ENCODE measurements at regions not wholly inside any gene's neighbourhood (a gene's known extent, or its start where the extent isn't known, plus 50 kb on each side); places are given as distances from the start of the nearest gene placed in this dataset.
"Not testable (repeated sequence)": the region's sequence is repeated elsewhere in the genome, so short reads cannot be mapped to it uniquely, and the experiment has no call there.

- TF ChIP-seq, protein P1, sequence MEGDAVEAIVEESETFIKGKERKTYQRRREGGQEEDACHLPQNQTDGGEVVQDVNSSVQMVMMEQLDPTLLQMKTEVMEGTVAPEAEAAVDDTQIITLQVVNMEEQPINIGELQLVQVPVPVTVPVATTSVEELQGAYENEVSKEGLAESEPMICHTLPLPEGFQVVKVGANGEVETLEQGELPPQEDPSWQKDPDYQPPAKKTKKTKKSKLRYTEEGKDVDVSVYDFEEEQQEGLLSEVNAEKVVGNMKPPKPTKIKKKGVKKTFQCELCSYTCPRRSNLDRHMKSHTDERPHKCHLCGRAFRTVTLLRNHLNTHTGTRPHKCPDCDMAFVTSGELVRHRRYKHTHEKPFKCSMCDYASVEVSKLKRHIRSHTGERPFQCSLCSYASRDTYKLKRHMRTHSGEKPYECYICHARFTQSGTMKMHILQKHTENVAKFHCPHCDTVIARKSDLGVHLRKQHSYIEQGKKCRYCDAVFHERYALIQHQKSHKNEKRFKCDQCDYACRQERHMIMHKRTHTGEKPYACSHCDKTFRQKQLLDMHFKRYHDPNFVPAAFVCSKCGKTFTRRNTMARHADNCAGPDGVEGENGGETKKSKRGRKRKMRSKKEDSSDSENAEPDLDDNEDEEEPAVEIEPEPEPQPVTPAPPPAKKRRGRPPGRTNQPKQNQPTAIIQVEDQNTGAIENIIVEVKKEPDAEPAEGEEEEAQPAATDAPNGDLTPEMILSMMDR (IDR thresholded peaks at IDR 0.05; ENCODE audit: poor library complexity), result not testable (repeated sequence)
- not testable (repeated sequence) for TF ChIP-seq EZH2 (IDR thresholded peaks at IDR 0.05; ENCODE audit: borderline replicate concordance)
Observed at GRCh38 chr20:30629376-30629775, 628.1 kb upstream of the DEFB115 start.
